GM19238 (cell line): ENCODE measurements at regions not wholly inside any gene's neighbourhood (a gene's known extent, or its start where the extent isn't known, plus 50 kb on each side); places are given as distances from the start of the nearest gene placed in this dataset.
A peak's percentile ranks its signal among the peaks of the same experiment; 100 is the strongest.
"Not testable (repeated sequence)": the region's sequence is repeated elsewhere in the genome, so short reads cannot be mapped to it uniquely, and the experiment has no call there.

ENCODE experiments used
- DNase-seq: peaks from one replicate; pipeline ENCODE4 v3.0.0; 2011; ENCODE audit warnings: low spot score; ENCODE audit not compliant: insufficient read length

DNA sequence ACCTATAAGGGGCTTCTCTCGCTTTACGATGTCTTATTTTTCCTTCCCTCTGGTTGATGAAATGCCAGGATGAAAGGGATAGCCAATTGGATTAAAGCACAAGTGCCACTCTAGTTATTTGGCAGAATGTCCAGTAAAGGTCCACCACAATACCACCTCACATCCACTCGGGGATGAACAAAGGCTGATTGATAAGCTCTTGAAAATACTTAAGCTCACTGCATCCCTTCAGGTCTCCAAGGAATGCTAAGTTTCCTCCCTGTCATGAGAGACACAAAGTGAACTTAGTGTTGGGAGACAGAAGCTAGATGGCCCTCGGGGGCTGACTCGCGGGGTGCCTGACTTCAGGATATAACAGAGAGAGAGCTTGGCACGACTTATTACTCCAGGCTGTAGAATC lies 185.9 kb upstream of the ZNF644 start:
- DNase-seq: not testable (repeated sequence)

DNA sequence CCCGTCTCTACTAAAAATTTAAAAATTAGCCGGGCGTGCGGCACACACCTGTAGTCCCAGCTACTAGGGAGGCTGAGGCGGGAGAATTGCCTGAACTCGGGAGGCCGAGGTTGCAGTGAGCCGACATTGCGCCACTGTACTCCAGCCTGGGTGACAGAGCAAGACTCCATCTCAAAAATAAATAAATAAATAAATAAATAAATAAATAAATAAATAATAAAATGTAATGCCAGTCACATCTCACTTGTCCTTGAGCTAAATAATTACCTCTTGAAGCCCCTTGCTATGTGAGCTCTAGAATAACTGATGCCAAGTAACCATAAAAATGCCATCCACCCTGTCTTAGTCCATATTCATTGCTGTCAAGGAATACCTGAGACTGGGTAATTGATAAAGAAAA lies 182.3 kb upstream of the ZNF644 start:
- not testable (repeated sequence) for DNase-seq

DNA sequence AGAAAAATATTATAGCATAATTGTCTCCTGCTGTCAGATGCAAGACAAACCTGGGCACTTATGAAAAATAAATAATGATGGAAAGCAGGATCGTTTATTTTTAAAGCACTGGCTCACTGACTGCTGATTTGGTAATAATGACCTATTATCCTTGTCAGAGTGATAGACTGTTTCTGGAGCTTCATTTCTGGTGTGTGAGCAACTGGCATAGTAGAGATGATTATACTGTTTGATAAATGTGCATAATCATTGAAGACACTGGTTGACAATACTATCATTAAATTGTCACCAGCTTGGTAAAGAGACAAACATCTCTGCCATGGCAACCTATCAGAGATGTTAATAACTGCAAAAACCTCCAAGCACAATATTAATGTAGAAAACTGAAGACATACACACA lies 179.9 kb upstream of the ZNF644 start:
- no peak for DNase-seq

GRCh38 chr1:91201176-91201575 lies 179.3 kb upstream of the ZNF644 start:
- no peak for DNase-seq

DNA sequence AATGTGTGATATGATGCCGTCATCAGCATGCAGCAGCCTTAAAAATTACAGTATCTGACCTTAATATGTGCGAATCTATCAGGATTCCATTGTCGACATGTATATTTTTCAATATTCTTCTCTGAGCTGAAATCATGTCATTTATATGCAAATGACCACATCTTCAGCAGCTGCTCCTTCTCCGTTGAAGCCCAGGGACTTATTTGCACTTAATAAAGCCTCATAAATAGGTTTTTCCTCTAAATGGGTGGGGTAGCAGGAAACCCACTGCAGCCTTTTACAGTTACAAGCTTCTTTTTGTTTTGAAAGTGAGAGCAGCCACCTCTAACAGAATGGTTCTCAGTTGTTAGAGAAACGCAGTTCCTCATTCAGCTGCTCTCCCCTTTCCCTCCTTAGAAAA lies 178.8 kb upstream of the ZNF644 start:
- DNase-seq: no peak

- no peak for DNase-seq
Measured at GRCh38 chr1:91199988-91200387, 178.2 kb upstream of the ZNF644 start.

- DNase-seq: no peak
Measured at GRCh38 chr1:91190996-91191395, 169.2 kb upstream of the ZNF644 start.

DNA sequence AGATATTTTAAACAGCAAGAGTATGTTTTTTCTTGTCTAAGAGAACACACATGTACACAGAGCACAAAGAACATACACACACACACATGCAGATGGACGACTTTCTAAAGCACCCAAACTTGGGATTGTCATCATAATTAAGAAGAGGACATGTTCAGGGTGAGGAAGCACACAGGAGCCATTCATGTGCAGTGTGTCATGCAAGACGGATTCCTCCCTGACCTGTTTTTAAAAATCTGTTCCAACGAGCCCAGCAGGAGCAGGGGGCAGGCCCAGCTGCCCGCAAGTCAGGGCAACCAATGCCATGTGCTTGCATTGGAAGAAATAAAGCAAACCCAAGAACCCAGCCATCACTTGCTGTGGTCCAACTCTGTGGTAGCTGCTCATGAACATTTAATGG lies 167.3 kb upstream of the ZNF644 start:
- DNase-seq: no peak

- not testable (repeated sequence) for DNase-seq
Measured at GRCh38 chr1:91182807-91183206, 161.0 kb upstream of the ZNF644 start.

DNA sequence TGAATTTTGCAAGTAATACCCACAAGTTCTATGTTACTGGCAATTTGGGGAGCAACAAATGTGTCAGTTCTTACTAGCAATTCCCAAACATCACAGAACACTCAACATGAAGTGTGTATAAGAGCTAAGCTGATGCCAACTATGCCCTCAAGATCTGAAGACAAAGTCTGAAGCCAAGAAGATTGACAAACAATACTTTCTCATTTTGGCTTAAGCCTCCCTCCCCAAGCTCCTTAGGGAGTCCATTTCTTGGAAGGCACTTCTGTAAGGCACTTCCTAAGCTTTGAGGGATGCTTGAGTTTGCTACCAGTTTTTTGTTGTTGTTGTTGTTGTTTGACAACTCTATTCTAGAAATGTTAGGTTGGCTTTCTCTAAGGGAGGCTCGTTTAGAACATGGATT lies 154.4 kb upstream of the ZNF644 start:
- DNase-seq: no peak

- no peak for DNase-seq
Measured at GRCh38 chr1:91174734-91175133, 152.9 kb upstream of the ZNF644 start.

- DNase-seq: no peak
Measured at GRCh38 chr1:91173346-91173890, 151.6 kb upstream of the ZNF644 start.

DNA sequence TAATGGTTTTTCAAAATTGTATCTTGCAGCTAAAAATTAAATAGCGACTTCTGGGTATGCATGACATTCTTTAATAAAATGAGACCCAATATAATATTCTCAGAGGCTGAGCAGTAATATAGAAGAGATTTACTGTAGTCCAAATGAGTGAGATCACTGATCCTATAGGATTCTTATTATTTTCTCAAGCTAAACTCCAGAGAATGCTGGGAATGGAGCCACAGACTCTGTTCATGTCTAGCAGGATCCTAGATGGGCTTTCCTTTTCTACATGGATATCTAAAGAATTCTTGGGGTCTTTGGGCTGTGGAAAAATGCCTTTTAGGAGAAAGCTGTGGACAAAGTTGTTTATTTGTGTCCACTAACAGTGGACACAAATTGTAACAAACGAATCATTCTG lies 150.7 kb upstream of the ZNF644 start:
- DNase-seq: no peak

- no peak for DNase-seq
Measured at GRCh38 chr1:91171898-91172297, 150.1 kb upstream of the ZNF644 start.

- DNase-seq: no peak
Measured at GRCh38 chr1:91170571-91170970, 148.7 kb upstream of the ZNF644 start.

- no peak for DNase-seq
Measured at GRCh38 chr1:91166106-91166712, 144.4 kb upstream of the ZNF644 start.

DNA sequence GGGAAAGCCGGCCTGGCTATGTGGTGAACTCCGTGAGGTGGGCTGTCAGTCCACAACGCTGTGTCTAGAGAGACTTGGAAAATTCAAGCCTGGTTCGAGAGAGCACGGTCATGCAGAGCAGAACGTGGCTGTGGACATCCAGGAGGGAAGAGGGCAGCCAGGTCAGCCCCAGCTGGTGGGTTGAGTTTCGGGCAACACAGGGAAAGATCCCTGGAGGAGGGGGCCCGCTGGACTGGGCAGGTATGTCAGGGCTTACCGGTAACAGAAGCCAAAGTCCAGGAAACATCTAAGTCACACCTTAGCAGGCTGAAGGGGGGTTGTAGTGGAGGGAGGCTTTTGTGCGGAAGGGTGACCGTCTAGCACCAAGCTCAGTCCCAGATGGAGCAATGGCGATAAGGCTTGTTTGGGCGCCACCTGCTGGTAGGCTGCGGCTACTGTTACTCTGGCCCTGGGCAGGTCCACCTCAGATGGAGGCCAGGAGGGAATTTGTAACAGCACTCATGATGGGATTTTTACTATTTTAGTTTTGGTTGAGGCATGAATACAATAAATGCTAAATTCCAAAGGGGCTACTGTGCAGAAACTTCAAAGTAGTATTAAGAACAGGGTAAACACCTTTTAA lies 143.3 kb upstream of the ZNF644 start:
- DNase-seq: peak; percentile 54

GRCh38 chr1:91162613-91163012 lies 140.8 kb upstream of the ZNF644 start:
- no peak for DNase-seq

DNA sequence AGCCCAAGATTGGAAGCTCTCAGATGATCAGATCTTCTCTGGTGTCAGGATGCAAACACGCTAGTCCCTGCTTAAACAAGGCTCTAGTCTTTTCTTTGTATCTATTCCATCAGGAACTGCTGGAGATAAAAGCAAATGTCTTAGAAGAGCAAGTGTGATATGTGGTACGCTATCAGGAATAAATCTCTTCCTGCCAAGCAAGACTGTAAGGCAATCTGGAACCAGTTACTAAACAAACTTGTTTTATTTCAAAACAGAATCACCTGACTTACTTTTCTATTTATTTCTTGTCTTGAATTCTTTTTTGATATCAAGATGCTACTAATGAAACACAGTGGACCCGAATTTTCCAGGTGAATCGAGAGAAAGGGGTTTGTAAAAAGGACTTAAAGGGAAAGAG lies 139.9 kb upstream of the ZNF644 start:
- DNase-seq: no peak

- DNase-seq: no peak
Measured at GRCh38 chr1:91161166-91161565, 139.3 kb upstream of the ZNF644 start.

- no peak for DNase-seq
Measured at GRCh38 chr1:91160363-91161075, 138.7 kb upstream of the ZNF644 start.

- DNase-seq: no peak
Measured at GRCh38 chr1:91153341-91153740, 131.5 kb upstream of the ZNF644 start.

GRCh38 chr1:91152331-91152730 lies 130.5 kb upstream of the ZNF644 start:
- no peak for DNase-seq
